ENCODE measurements at regions not wholly inside any gene's neighbourhood (a gene's known extent, or its start where the extent isn't known, plus 50 kb on each side); places are given as distances from the start of the nearest gene placed in this dataset.

DNA sequence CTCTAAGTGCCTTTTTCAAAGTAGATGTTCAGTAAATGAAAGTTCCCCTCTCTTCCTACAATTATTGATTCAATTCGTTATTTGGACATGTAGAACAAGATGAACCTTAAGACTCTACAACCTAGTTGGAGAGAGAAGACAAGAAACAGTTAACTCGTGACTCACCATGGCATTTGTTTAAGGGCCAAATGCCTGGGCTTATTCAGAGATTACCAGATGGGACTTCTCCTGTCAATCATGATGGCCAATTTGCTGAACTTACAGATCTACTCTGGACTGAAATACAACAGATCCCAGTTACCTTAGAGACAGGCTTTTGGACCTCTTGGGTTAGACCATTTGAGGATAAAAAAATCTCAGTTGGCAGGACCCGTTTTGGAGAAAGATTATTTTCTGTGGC is 93.5 kb downstream of the C1orf94 start:
- no peak for TF ChIP-seq CTCF (IDR thresholded peaks at IDR 0.05)
- TF ChIP-seq POLR2A (IDR thresholded peaks at IDR 0.05): no peak
- Histone ChIP-seq H3K4me3 (replicated peaks in 1 of 3) (no peak overlapping the region), H3K27me3 (no peaks in the 10 kb centered on the region), H3K27ac (no peak overlapping the region), H3K9me3 (no peaks in the 10 kb centered on the region), H3K36me3 (no peaks in the 10 kb centered on the region), H3K4me1 (no peaks in the 10 kb centered on the region)
- 41 to 79% methylated on average over 3 of the region's 3 CpGs for WGBS, 2 donors
- intact Hi-C loops (cut with DNase I): no loop called here
- DNase-seq: no peak

DNA sequence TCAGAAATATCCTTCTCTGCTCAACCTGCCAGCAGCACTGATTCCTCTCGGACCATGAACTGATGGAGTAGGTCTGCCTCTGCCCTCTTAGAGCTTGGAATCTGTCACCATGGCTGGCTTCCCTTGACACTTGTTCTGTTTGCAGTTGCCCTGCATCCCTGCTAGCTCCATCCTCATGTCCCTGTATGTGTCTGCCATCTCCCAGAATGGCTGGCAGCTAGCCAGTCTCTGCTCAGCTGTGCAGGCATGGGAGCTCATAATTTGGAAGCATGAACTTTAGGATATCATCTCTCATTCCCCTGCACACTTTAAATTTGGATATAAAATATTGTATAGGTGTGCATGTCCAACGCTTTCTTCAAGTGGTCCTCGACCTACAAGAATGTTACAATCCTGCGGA is 95.4 kb downstream of the C1orf94 start:
- no peak for DNase-seq
- no peaks in the 10 kb centered on the region for H3K36me3 ChIP-seq
- no peaks in the 10 kb centered on the region for H3K9me3 ChIP-seq
- no peaks in the 10 kb centered on the region for H3K27me3 ChIP-seq
- no peak overlapping the region for H3K4me3 ChIP-seq (replicated peaks in 1 of 3)
- intact Hi-C loops (cut with DNase I): no loop called here
- no peak overlapping the region for H3K27ac ChIP-seq
- H3K4me1 ChIP-seq: no peaks in the 10 kb centered on the region
- 72 to 87% methylated on average over 4 of the region's 4 CpGs for WGBS, 2 donors
- TF ChIP-seq POLR2A (IDR thresholded peaks at IDR 0.05) (no peak), CTCF (IDR thresholded peaks at IDR 0.05) (no peak)

DNA sequence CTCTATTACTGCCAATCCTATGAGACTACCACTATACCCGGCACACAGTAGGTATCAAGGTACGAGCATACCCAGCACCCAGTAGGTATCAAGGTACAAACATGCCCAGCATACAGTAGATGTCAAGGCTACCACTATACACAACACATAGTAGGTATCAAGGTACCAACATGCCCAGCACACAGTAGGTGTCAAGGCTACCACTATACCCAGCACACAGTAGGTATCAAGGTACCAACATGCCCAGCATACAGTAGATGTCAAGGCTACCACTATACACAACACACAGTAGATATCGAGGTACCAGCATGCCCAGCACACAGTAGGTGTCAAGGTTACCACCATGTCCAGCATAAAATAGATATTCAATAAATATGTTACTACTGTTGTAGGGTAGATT is 98.4 kb downstream of the C1orf94 start:
- Histone ChIP-seq H3K36me3 (no peaks in the 10 kb centered on the region), H3K4me1 (no peaks in the 10 kb centered on the region), H3K9me3 (no peaks in the 10 kb centered on the region), H3K27me3 (no peaks in the 10 kb centered on the region), H3K27ac (no peak overlapping the region), H3K4me3 (replicated peaks in 1 of 3) (no peak overlapping the region)
- TF ChIP-seq POLR2A (IDR thresholded peaks at IDR 0.05) (no peak), CTCF (IDR thresholded peaks at IDR 0.05) (no peak)
- no peak for DNase-seq
- intact Hi-C loops (cut with DNase I): no loop called here
- WGBS, 2 donors: 87 to 95% methylated on average over 3 of the region's 3 CpGs

DNA sequence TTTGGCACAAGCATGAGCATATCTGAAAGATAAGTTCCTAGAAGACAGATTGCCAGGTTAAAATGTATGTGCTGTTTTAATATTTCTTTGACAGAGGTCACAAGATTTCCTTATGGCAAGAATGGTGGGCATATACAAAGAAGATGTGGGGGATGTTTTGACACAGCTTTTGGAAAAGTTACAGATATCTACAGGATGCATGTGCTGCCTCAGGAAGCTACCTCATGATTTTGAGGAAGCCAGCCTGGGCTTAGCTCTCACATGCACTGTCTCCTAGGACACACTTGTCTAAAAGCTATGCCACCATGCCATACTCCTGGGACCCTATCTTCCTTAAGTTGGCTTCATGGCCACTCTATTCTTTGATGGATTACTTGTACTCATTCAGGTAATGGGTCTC is 99.9 kb downstream of the C1orf94 start:
- DNase-seq: no peak
- Histone ChIP-seq H3K27me3 (no peaks in the 10 kb centered on the region), H3K4me3 (replicated peaks in 1 of 3) (no peak overlapping the region), H3K27ac (no peak overlapping the region), H3K9me3 (no peaks in the 10 kb centered on the region), H3K36me3 (no peaks in the 10 kb centered on the region), H3K4me1 (no peaks in the 10 kb centered on the region)
- TF ChIP-seq POLR2A (IDR thresholded peaks at IDR 0.05) (no peak), CTCF (IDR thresholded peaks at IDR 0.05) (no peak)
- intact Hi-C loops (cut with DNase I): no loop called here

GRCh38 chr1:34277150-34277549 is 100.4 kb downstream of the C1orf94 start:
- 91 to 97% methylated on average over 2 of the region's 2 CpGs for WGBS, 2 donors
- no peak overlapping the region for H3K27ac ChIP-seq
- H3K4me1 ChIP-seq: no peaks in the 10 kb centered on the region
- H3K27me3 ChIP-seq: no peaks in the 10 kb centered on the region
- H3K36me3 ChIP-seq: no peaks in the 10 kb centered on the region
- TF ChIP-seq CTCF (IDR thresholded peaks at IDR 0.05): no peak
- no peak for TF ChIP-seq POLR2A (IDR thresholded peaks at IDR 0.05)
- intact Hi-C loops (cut with DNase I): no loop called here
- DNase-seq: no peak
- H3K9me3 ChIP-seq: no peaks in the 10 kb centered on the region
- no peak overlapping the region for H3K4me3 ChIP-seq (replicated peaks in 1 of 3)

Data from thyroid gland (tissue), 4 donors.